ENCODE measurements at regions not wholly inside any gene's neighbourhood (a gene's known extent, or its start where the extent isn't known, plus 50 kb on each side); places are given as distances from the start of the nearest gene placed in this dataset.
"Not testable (repeated sequence)": the region's sequence is repeated elsewhere in the genome, so short reads cannot be mapped to it uniquely, and the experiment has no call there.

DNA sequence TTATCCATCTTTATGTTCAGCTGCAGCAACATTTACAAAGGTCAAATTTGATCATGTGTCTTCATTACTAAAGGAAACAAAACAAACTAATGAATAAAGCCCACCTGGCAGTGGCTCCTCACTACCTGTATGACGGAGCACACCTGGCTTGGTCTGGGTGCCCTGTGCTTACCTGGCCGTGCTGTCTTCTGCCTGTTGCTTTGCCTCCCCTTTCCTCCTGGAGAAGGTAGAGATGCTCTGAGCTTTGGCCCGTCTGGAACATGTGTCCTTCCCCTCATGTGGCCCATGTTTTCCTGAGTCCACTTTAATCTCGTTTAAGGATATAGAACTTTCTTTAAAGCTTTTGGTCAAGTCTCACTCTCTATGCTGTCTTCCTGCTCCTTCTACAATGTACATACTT, 1388.8 kb upstream of the DEFB115 start:
- TF ChIP-seq EZH2phosphoT487 (IDR thresholded peaks at IDR 0.05; ENCODE audit: borderline replicate concordance, low read length), result not testable (repeated sequence)
- TF ChIP-seq, protein P1, sequence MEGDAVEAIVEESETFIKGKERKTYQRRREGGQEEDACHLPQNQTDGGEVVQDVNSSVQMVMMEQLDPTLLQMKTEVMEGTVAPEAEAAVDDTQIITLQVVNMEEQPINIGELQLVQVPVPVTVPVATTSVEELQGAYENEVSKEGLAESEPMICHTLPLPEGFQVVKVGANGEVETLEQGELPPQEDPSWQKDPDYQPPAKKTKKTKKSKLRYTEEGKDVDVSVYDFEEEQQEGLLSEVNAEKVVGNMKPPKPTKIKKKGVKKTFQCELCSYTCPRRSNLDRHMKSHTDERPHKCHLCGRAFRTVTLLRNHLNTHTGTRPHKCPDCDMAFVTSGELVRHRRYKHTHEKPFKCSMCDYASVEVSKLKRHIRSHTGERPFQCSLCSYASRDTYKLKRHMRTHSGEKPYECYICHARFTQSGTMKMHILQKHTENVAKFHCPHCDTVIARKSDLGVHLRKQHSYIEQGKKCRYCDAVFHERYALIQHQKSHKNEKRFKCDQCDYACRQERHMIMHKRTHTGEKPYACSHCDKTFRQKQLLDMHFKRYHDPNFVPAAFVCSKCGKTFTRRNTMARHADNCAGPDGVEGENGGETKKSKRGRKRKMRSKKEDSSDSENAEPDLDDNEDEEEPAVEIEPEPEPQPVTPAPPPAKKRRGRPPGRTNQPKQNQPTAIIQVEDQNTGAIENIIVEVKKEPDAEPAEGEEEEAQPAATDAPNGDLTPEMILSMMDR (conservative IDR thresholded peaks at IDR 0.05; ENCODE audit: low read depth, low read length), result not testable (repeated sequence)

All from PC-3 (cell line).